Endothelial cell of hepatic sinusoid (primary cell): ENCODE measurements at regions not wholly inside any gene's neighbourhood (a gene's known extent, or its start where the extent isn't known, plus 50 kb on each side); places are given as distances from the start of the nearest gene placed in this dataset.

Experiments
- in situ Hi-C: cut with HindIII; loops from 2 replicates; pipeline ENCODE4 v1.10.0; 2017; ENCODE audit warnings: low sequenced_read_pairs

GRCh38 chr17:77001487-77001886 lies 133.3 kb downstream of the MGAT5B start:
- in situ Hi-C loops = no loop called here

GRCh38 chr17:77002103-77003045 lies 134.2 kb downstream of the MGAT5B start:
- in situ Hi-C loops = no loop called here

- in situ Hi-C loops = no loop called here
Observed at GRCh38 chr17:77003699-77004098, 135.5 kb downstream of the MGAT5B start.

GRCh38 chr17:77006971-77007649 lies 133.7 kb upstream of the SEC14L1 start:
- in situ Hi-C loops = no loop called here

- in situ Hi-C loops = loop anchor here (5.0 kb wide), 1 partner anchor 88 kb away; no protein-coding TSS in a partner anchor
Observed at GRCh38 chr17:77009877-77010276, 130.9 kb upstream of the SEC14L1 start.

GRCh38 chr17:77010667-77011066 lies 130.1 kb upstream of the SEC14L1 start:
- in situ Hi-C loops = loop anchor here (5.0 kb wide), 1 partner anchor 88 kb away; no protein-coding TSS in a partner anchor

- in situ Hi-C loops = loop anchor here (5.0 kb wide), 1 partner anchor 89 kb away; no protein-coding TSS in a partner anchor
Observed at GRCh38 chr17:77011173-77012011, 129.4 kb upstream of the SEC14L1 start.

- in situ Hi-C loops = no loop called here
Observed at GRCh38 chr17:77018504-77018903, 122.3 kb upstream of the SEC14L1 start.

GRCh38 chr17:77019893-77020379 lies 120.8 kb upstream of the SEC14L1 start:
- in situ Hi-C loops = no loop called here

GRCh38 chr17:77020973-77021372 lies 119.8 kb upstream of the SEC14L1 start:
- in situ Hi-C loops = no loop called here

- in situ Hi-C loops = no loop called here
Observed at GRCh38 chr17:77022766-77023165, 118.0 kb upstream of the SEC14L1 start.

- in situ Hi-C loops = no loop called here
Observed at GRCh38 chr17:77025781-77026180, 115.0 kb upstream of the SEC14L1 start.

GRCh38 chr17:77027271-77027889 lies 113.4 kb upstream of the SEC14L1 start:
- in situ Hi-C loops = no loop called here

- in situ Hi-C loops = no loop called here
Observed at GRCh38 chr17:77028900-77029299, 111.9 kb upstream of the SEC14L1 start.

GRCh38 chr17:77032929-77033328 lies 107.8 kb upstream of the SEC14L1 start:
- in situ Hi-C loops = loop anchor here (5.0 to 10.0 kb wide), 3 partner anchors 44 to 288 kb away; no protein-coding TSS in a partner anchor

- in situ Hi-C loops = loop anchor here (5.0 to 10.0 kb wide), 3 partner anchors 43 to 289 kb away; no protein-coding TSS in a partner anchor
Observed at GRCh38 chr17:77033892-77034404, 106.8 kb upstream of the SEC14L1 start.

- in situ Hi-C loops = loop anchor here (5.0 to 10.0 kb wide), 3 partner anchors 42 to 290 kb away; no protein-coding TSS in a partner anchor
Observed at GRCh38 chr17:77034677-77035424, 105.9 kb upstream of the SEC14L1 start.

- in situ Hi-C loops = loop anchor here (10.0 kb wide), 1 partner anchor 291 kb away; no protein-coding TSS in a partner anchor
Observed at GRCh38 chr17:77035526-77035925, 105.2 kb upstream of the SEC14L1 start.
